ENCODE measurements at regions not wholly inside any gene's neighbourhood (a gene's known extent, or its start where the extent isn't known, plus 50 kb on each side); places are given as distances from the start of the nearest gene placed in this dataset.
"Not testable (repeated sequence)": the region's sequence is repeated elsewhere in the genome, so short reads cannot be mapped to it uniquely, and the experiment has no call there.

GRCh38 chr5:160479220-160479619, 57.6 kb downstream of the PTTG1 start:
- no peak for DNase-seq (ENCODE audit: low spot score)

DNA sequence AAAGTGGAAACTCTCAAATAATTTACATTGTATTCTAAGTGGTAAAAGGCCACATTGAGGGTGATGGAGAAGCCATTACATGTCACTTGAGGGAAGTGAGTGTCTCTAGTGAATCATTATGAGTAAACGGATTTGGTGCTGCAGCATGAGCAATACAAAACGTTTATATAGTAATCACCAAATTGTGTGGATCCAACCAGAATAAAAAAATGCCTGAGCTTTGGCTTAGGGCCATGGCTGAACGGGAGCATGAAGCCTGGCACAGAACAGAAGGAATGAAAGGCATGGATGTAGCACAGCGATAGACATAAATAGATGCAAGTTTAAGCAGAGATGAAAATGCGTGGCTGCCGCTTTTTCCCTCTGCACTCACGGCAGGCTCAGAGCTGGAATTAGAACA, 58.3 kb downstream of the PTTG1 start:
- no peak for DNase-seq (ENCODE audit: low spot score)

GRCh38 chr5:160480652-160481051, 59.0 kb downstream of the PTTG1 start:
- DNase-seq (ENCODE audit: low spot score) = no peak

GRCh38 chr5:160484678-160485077, 63.0 kb downstream of the PTTG1 start:
- DNase-seq (ENCODE audit: low spot score) = no peak

- DNase-seq (ENCODE audit: low spot score) = no peak
Observed at GRCh38 chr5:160485364-160485969, 63.8 kb downstream of the PTTG1 start.

GRCh38 chr5:160486573-160486972, 64.9 kb downstream of the PTTG1 start:
- DNase-seq (ENCODE audit: low spot score) = no peak

GRCh38 chr5:160488394-160489325, 67.0 kb downstream of the PTTG1 start:
- DNase-seq (ENCODE audit: low spot score) = no peak

GRCh38 chr5:160491438-160491837, 69.8 kb downstream of the PTTG1 start:
- no peak for DNase-seq (ENCODE audit: low spot score)

DNA sequence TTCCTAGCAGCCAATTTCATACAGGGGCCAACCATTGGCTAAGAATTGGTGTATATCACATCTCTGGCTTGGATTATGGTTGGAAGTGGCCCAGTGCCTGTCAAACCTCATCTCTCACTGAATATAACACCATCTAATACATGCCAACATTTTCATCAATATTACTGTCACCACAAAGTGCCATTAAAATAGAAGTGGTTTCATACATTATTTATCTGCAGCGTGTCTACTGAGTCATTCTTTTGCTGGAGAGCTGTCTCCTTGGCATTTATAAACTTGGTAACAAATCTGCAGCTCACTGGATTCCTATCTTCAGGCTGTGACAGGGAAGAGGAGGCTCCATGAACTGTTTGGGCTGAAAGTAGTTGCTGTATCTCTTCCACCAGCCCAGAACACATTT, 70.9 kb downstream of the PTTG1 start:
- no peak for DNase-seq (ENCODE audit: low spot score)

- no peak for DNase-seq (ENCODE audit: low spot score)
Observed at GRCh38 chr5:160493806-160494338, 72.2 kb downstream of the PTTG1 start.

- no peak for DNase-seq (ENCODE audit: low spot score)
Observed at GRCh38 chr5:160494451-160494850, 72.8 kb downstream of the PTTG1 start.

DNA sequence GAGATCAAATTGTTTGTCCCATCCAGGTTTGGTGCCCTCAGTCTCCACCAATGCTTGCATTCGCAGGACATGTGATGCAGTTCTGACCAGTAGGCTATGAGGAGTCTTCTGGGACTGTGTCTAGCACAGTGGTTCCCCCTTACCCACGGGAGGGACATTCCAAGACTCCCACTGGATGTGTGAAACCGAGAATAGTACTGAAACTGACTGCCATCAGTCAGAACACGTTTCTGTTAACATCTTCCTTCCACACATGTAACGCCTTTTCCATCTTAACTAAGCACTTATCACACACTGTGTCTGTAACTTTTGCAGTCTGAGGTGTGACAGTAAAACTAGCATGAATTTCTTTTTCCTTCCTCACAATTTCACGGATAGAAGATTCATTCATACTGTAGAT, 74.7 kb downstream of the PTTG1 start:
- DNase-seq (ENCODE audit: low spot score) = no peak

DNA sequence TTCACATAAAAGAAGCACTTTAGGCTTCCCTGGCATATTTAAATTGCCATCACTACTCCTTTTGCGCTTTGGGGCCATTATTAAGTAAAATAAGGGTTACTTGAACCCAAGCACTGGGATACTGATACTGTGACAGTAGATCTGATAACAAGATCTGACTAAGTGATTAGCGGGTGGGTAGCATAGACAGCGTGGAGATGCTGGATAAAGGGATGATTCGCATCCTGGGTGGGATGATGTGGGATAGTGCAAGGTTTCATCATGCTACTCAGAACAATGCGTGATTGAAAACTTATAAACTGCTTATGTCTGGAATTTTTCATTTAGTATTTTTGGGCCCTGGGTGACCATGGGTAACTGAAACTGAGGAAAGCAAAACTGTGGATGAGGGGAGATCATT, 75.1 kb downstream of the PTTG1 start:
- DNase-seq (ENCODE audit: low spot score) = no peak

- DNase-seq (ENCODE audit: low spot score) = no peak
Observed at GRCh38 chr5:160497878-160498277, 76.2 kb downstream of the PTTG1 start.

DNA sequence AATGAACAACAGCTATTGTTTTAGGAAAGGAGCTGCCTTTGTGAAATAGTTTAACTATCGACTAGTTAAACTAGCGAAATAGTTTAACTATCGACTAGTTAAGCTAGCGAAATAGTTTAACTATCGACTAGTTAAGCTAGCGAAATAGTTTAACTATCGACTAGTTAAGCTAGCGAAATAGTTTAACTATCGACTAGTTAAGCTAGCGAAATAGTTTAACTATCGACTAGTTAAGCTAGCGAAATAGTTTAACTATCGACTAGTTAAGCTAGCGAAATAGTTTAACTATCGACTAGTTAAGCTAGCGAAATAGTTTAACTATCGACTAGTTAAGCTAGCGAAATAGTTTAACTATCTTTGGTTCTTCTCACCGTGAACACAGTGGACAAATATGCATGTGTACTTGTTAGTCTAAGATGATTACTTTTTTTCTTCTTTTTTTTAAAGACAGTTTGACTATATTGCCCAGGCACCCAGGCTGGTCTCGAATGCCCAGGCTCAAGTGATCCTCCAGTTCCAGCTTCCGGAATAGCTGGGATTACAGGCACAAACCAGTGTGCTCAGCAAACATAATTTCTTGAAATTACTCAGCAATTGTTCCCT, 76.9 kb downstream of the PTTG1 start:
- not testable (repeated sequence) for DNase-seq (ENCODE audit: low spot score)

DNA sequence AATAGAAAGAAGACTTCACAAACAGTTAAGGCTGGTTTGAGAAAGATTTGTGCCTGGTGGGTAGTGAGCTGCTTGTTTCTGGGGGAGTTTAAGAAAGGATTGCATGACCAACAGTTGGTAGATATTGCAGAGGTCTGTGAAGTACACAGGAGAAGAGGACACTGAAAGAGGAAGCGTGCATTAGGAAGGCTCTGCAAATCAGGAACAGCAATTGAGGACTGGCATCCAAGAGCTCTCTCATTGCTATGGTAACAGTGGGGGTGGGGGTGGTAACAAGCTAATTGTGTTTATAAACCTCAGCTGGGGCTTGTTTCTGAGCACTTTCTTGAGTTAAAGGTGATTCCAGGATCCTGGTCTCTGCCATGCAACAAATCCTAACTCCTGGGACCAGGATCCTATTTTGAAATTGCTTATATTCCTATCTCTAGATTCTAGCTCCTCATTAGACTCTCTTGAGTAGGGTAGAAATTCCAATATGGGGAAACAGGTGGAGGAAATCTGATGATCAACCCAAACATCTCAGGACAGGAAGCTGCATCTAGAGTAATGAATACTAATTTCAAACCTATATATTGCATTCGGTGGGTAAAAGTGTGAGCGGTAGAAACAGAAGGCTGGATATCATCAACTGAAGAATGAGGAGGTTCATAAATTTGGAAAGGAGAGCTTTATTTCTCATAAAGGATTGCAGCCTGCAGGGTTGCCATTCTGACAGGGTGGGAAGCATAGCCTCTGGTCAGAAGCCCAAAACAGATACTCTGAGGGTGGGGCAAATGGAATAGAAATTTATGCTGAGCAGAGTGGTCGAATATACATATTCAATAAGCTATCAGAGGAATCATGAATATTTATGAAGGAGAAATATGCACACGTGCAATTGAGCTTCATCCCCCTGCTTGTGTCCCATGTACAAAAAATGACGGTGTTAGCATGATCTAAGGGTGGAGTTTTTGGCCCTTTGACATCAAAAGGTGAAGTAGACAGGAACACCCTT, 79.4 kb downstream of the PTTG1 start:
- no peak for DNase-seq (ENCODE audit: low spot score)

- no peak for DNase-seq (ENCODE audit: low spot score)
Observed at GRCh38 chr5:160504906-160505305, 83.3 kb downstream of the PTTG1 start.

GRCh38 chr5:160506006-160507004, 84.7 kb downstream of the PTTG1 start:
- no peak for DNase-seq (ENCODE audit: low spot score)

- no peak for DNase-seq (ENCODE audit: low spot score)
Observed at GRCh38 chr5:160507221-160507721, 85.6 kb downstream of the PTTG1 start.
